Endodermal cell (in vitro differentiated cells): ENCODE measurements at regions not wholly inside any gene's neighbourhood (a gene's known extent, or its start where the extent isn't known, plus 50 kb on each side); places are given as distances from the start of the nearest gene placed in this dataset.

Source experiments
- DNase-seq: peaks from one replicate; pipeline ENCODE4 v3.0.0-alpha.2; 2017
- H3K27ac ChIP-seq: 2 replicates; pipeline ENCODE4 v1.5.1; 2013; ENCODE audit warnings: mild to moderate bottlenecking, low read depth, low read length, moderate library complexity
- H3K27me3 ChIP-seq: 2 replicates; pipeline ENCODE4 v1.6.1; 2013; ENCODE audit warnings: mild to moderate bottlenecking, low read length, moderate library complexity; ENCODE audit not compliant: insufficient read depth, control insufficient read depth, poor library complexity, severe bottlenecking
- H3K36me3 ChIP-seq: 2 replicates; pipeline ENCODE4 v1.7.0; 2013; ENCODE audit warnings: mild to moderate bottlenecking, low read length, moderate library complexity; ENCODE audit not compliant: control insufficient read depth, insufficient read depth
- H3K4me1 ChIP-seq: one replicate; pipeline ENCODE4 v1.7.0; 2013; ENCODE audit warnings: low read length; ENCODE audit not compliant: control insufficient read depth, insufficient read depth
- H3K4me3 ChIP-seq: 2 replicates; pipeline ENCODE4 v1.5.1; 2013; ENCODE audit warnings: mild to moderate bottlenecking, low read length, moderate library complexity
- H3K9ac ChIP-seq: 2 replicates; pipeline ENCODE4 v1.6.1; 2013; ENCODE audit warnings: mild to moderate bottlenecking, low read length, moderate library complexity; ENCODE audit not compliant: poor library complexity, severe bottlenecking; ENCODE audit errors: extremely low read depth
- H3K9me3 ChIP-seq: 2 replicates; pipeline ENCODE4 v1.6.1; 2013; ENCODE audit warnings: mild to moderate bottlenecking, low read length, moderate library complexity; ENCODE audit not compliant: control insufficient read depth
- H3K27ac Mint-ChIP-seq: 2 replicates; pipeline ENCODE4 v1.8.0; 2020; ENCODE audit warnings: mixed read lengths
- H3K27me3 Mint-ChIP-seq: 2 replicates; pipeline ENCODE4 v1.8.0; 2021; ENCODE audit warnings: mild to moderate bottlenecking, mixed read lengths; ENCODE audit not compliant: insufficient read depth
- H3K36me3 Mint-ChIP-seq: 2 replicates; pipeline ENCODE4 v1.8.0; 2020; ENCODE audit warnings: low read depth, mixed read lengths
- H3K4me1 Mint-ChIP-seq: 2 replicates; pipeline ENCODE4 v1.8.0; 2020; ENCODE audit warnings: mixed read lengths
- H3K4me3 Mint-ChIP-seq: 2 replicates; pipeline ENCODE4 v1.8.0; 2020; ENCODE audit warnings: mild to moderate bottlenecking, moderate library complexity, mixed read lengths
- H3K9me3 Mint-ChIP-seq: 2 replicates; pipeline ENCODE4 v1.8.0; 2020; ENCODE audit warnings: mild to moderate bottlenecking, mixed read lengths
- CTCF ChIP-seq: fragments of 200-600 bp; sonication (generic); conservative IDR thresholded peaks from 2 replicates; pipeline ENCODE4 v1.5.0; 2021; ENCODE audit warnings: antibody characterized with exemption, mild to moderate bottlenecking
- WGBS, 2 experiments: methylation state at CpG; one replicate each; pipeline versions ENCODE4 v1.1.5 to v1.1.7; 2013; ENCODE audit warnings: missing lambda C conversion rate in 2 of 2, mixed read lengths in 1 of 2; ENCODE audit not compliant: insufficient coverage in 1 of 2, insufficient read length in 1 of 2; 5-methylcytosine and 5-hydroxymethylcytosine counted together

DNA sequence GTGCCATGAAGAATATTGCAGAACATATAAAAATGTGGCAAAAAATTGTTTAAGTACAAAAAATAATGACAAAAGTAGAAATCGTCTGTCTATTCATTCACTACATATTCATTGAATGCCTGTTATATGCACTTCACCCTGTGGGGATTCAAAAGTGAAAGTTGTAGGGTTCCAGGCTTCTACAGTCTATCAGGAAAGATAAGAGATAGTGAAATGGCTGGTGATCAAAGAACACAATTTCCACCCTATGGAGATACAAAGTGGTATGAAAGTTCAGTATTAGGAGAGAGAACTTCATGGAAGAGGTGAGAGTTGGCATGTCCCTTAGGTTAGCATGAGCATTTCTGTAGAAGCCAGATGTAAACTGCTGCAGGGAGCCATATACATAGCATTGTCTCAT, 127.0 kb upstream of the PMFBP1 start:
- Histone ChIP-seq H3K27ac (no peak overlapping the region), H3K4me1 (no peaks in the 10 kb centered on the region), H3K27me3 (no peaks in the 10 kb centered on the region), H3K36me3 (no peaks in the 10 kb centered on the region), H3K9me3 (peaks cover 16% of the 10 kb centered on the region), H3K4me3 (no peak overlapping the region), H3K9ac (no peak overlapping the region)
- no CpG with 5 or more reads among the region's 1 CpG for WGBS, 2 experiments
- peaks cover 6% of the 10 kb centered on the region for H3K4me1 Mint-ChIP-seq
- no peak overlapping the region for H3K27ac Mint-ChIP-seq
- no peak for TF ChIP-seq CTCF
- H3K36me3 Mint-ChIP-seq: peaks cover 5% of the 10 kb centered on the region
- H3K4me3 Mint-ChIP-seq: no peak overlapping the region
- peaks cover 4% of the 10 kb centered on the region for H3K9me3 Mint-ChIP-seq
- no peak for DNase-seq
- no peaks in the 10 kb centered on the region for H3K27me3 Mint-ChIP-seq

- no peaks in the 10 kb centered on the region for H3K36me3 ChIP-seq
- no peaks in the 10 kb centered on the region for H3K4me1 ChIP-seq
- H3K27me3 ChIP-seq: no peaks in the 10 kb centered on the region
- H3K9ac ChIP-seq: no peak overlapping the region
- no peak overlapping the region for H3K27ac ChIP-seq
- H3K9me3 ChIP-seq: peaks cover 16% of the 10 kb centered on the region
- H3K36me3 Mint-ChIP-seq: peaks cover 2% of the 10 kb centered on the region
- no peak for TF ChIP-seq CTCF
- no peak for DNase-seq
- H3K27ac Mint-ChIP-seq: no peak overlapping the region
- no peak overlapping the region for H3K4me3 Mint-ChIP-seq
- H3K9me3 Mint-ChIP-seq: no peaks in the 10 kb centered on the region
- no peaks in the 10 kb centered on the region for H3K27me3 Mint-ChIP-seq
- peaks cover 3% of the 10 kb centered on the region for H3K4me1 Mint-ChIP-seq
- H3K4me3 ChIP-seq: no peak overlapping the region
These were observed 124.0 kb upstream of the PMFBP1 start for GRCh38 chr16:72295914-72296313.

DNA sequence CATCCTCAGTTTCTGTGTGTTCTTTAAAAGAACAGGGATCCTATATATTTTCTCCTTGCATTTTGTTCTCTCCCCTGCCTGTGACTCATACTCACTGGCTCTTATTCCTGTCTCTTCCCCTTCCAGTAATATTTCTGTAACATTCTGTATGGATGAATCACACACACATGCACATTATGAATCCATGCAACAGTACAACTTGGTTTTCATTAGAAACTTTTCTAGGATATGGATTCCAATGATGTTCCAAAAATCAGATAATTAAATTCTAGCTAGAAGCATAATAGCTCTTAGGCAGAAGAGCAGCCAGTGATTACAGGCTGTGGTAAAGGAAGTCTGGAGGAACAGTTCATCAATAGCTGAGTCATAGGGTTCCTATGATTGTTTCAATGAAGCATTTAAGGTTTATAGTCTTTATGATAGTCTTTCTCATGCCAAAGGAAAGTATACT, 119.6 kb upstream of the PMFBP1 start:
- H3K9me3 ChIP-seq: no peaks in the 10 kb centered on the region
- no peak overlapping the region for H3K9ac ChIP-seq
- Mint-ChIP-seq H3K36me3 (no peaks in the 10 kb centered on the region), H3K4me3 (no peak overlapping the region), H3K27me3 (no peaks in the 10 kb centered on the region), H3K9me3 (no peaks in the 10 kb centered on the region), H3K27ac (no peak overlapping the region), H3K4me1 (no peaks in the 10 kb centered on the region)
- H3K4me1 ChIP-seq: no peaks in the 10 kb centered on the region
- H3K4me3 ChIP-seq: no peak overlapping the region
- no peak overlapping the region for H3K27ac ChIP-seq
- no peak for TF ChIP-seq CTCF
- no peaks in the 10 kb centered on the region for H3K27me3 ChIP-seq
- DNase-seq: no peak
- H3K36me3 ChIP-seq: no peaks in the 10 kb centered on the region
